Trophoblast cell (in vitro differentiated cells and primary cell): ENCODE measurements at regions not wholly inside any gene's neighbourhood (a gene's known extent, or its start where the extent isn't known, plus 50 kb on each side); places are given as distances from the start of the nearest gene placed in this dataset.
A peak's percentile ranks its signal among the peaks of the same experiment; 100 is the strongest.

ENCODE experiments used
- DNase-seq, 2 donors: peaks; one replicate each; pipeline ENCODE4 v3.0.0-alpha.2; 2016
- H2AFZ ChIP-seq: 2 replicates; pipeline ENCODE4 v1.6.1; 2013; ENCODE audit warnings: low read length, moderate library complexity, mild to moderate bottlenecking; ENCODE audit not compliant: insufficient read depth, poor library complexity
- H2AK5ac ChIP-seq: 2 replicates; pipeline ENCODE4 v1.6.1; 2013; ENCODE audit warnings: mild to moderate bottlenecking, low read length
- H2BK120ac ChIP-seq: 2 replicates; pipeline ENCODE4 v1.6.1; 2013; ENCODE audit warnings: low read length, mild to moderate bottlenecking, moderate library complexity; ENCODE audit not compliant: insufficient read depth, poor library complexity
- H2BK12ac ChIP-seq: 2 replicates; pipeline ENCODE4 v1.6.1; 2013; ENCODE audit warnings: mild to moderate bottlenecking, low read length, moderate library complexity
- H2BK5ac ChIP-seq: 2 replicates; pipeline ENCODE4 v1.6.1; 2013; ENCODE audit warnings: low read length, low read depth, moderate library complexity, mild to moderate bottlenecking; ENCODE audit not compliant: poor library complexity
- H3K14ac ChIP-seq: 2 replicates; pipeline ENCODE4 v1.6.1; 2013; ENCODE audit warnings: mild to moderate bottlenecking, low read length
- H3K18ac ChIP-seq: 2 replicates; pipeline ENCODE4 v1.6.1; 2013; ENCODE audit warnings: mild to moderate bottlenecking, low read length
- H3K23ac ChIP-seq: 2 replicates; pipeline ENCODE4 v1.6.1; 2013; ENCODE audit warnings: low read length
- H3K27ac ChIP-seq: 2 replicates; pipeline ENCODE4 v1.5.1; 2013; ENCODE audit warnings: low read depth, mild to moderate bottlenecking, inconsistent platforms, low read length, moderate library complexity
- H3K27me3 ChIP-seq: 2 replicates; pipeline ENCODE4 v1.6.1; 2013; ENCODE audit warnings: inconsistent platforms, mild to moderate bottlenecking, low read length, moderate library complexity; ENCODE audit not compliant: insufficient read depth
- H3K36me3 ChIP-seq, 2 experiments: 1 replicate in 1 of 2; 2 replicates in 1 of 2; pipeline ENCODE4 v1.6.1; 2013; ENCODE audit warnings: low read length in 2 of 2, mild to moderate bottlenecking in 2 of 2, moderate library complexity in 1 of 2; ENCODE audit not compliant: insufficient read depth in 2 of 2, control insufficient read depth in 1 of 2
- H3K4ac ChIP-seq: 2 replicates; pipeline ENCODE4 v1.6.1; 2013; ENCODE audit warnings: low read depth, mild to moderate bottlenecking, low read length, moderate library complexity
- H3K4me1 ChIP-seq, 2 experiments: 1 replicate in 1 of 2; 2 replicates in 1 of 2; pipeline ENCODE4 v1.6.1; 2013; ENCODE audit warnings: low read length in 2 of 2, mild to moderate bottlenecking in 2 of 2, moderate library complexity in 1 of 2; ENCODE audit not compliant: insufficient read depth in 2 of 2, control insufficient read depth in 1 of 2
- H3K4me2 ChIP-seq: 2 replicates; pipeline ENCODE4 v1.6.1; 2013; ENCODE audit warnings: inconsistent platforms, mild to moderate bottlenecking, low read length, moderate library complexity
- H3K4me3 ChIP-seq: 2 replicates; pipeline ENCODE4 v1.5.1; 2013; ENCODE audit warnings: mild to moderate bottlenecking, low read depth, low read length, inconsistent platforms
- H3K79me1 ChIP-seq: one replicate; pipeline ENCODE4 v1.6.1; 2013; ENCODE audit warnings: low read length
- H3K79me2 ChIP-seq: 2 replicates; pipeline ENCODE4 v1.6.1; 2013; ENCODE audit warnings: low read length, mild to moderate bottlenecking; ENCODE audit not compliant: control insufficient read depth, insufficient read depth, poor library complexity
- H3K9ac ChIP-seq: 2 replicates; pipeline ENCODE4 v1.6.1; 2013; ENCODE audit warnings: mild to moderate bottlenecking, low read length
- H3K9me3 ChIP-seq: 2 replicates; pipeline ENCODE4 v1.6.1; 2013; ENCODE audit warnings: low read depth, mild to moderate bottlenecking, control low read depth, inconsistent platforms, low read length; ENCODE audit not compliant: insufficient read depth
- H4K12ac ChIP-seq: 2 replicates; pipeline ENCODE4 v1.6.1; 2013; ENCODE audit warnings: low read depth, mild to moderate bottlenecking, low read length, moderate library complexity
- H4K8ac ChIP-seq: 2 replicates; pipeline ENCODE4 v1.6.1; 2013; ENCODE audit warnings: low read depth, mild to moderate bottlenecking, low read length, moderate library complexity
- H4K91ac ChIP-seq: one replicate; pipeline ENCODE4 v1.6.1; 2013; ENCODE audit warnings: low read depth, mild to moderate bottlenecking, low read length, moderate library complexity
- WGBS: extraction: QIAGEN DNeasy Blood & Tissue Kit; methylation state at CpG from one replicate; pipeline ENCODE4 v1.1.7; 2013; ENCODE audit warnings: missing lambda C conversion rate; ENCODE audit not compliant: insufficient read length, insufficient coverage; ENCODE audit errors: extremely low coverage; 5-methylcytosine and 5-hydroxymethylcytosine counted together

DNA sequence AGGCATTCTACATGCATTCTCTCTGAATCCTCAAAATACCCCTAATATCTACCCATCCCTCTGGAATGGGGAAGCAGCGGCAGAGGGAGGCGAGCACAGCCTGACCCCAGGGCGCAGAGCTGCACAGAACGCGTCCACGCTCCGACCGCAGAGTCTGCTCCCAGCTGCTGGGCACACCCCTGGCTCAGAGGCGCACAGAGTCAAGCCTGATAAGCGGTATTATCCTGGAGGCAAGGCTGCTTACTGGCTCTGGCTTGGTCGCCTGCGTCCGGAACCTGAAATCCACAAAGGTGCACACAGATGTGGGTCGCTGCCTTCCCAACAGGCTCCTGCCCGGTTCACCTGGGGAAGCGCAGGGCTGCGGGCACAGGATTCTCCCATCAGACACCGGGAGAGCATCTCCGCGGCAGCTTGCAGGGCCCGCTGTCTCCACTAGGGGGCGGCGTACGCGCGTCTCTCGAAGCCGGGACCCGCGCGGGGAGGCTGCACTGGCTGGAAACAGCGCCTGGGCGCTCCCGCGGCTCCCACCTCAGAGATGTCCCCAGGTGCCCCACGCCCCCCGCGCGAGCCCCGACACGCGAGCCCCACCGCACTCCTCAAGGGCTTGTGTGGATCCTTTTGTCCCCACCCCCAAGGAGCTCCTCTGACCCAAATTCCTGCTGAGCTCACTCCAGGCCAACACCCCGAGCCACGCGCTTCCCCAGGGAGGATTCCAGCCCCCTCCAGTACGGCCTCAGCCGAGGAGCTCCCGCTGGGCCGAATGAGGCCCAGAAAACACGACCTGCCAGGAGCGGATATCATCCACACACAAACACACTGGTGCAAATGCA is 120.1 kb upstream of the FZD10 start:
- Histone ChIP-seq H2BK12ac (no peak overlapping the region), H3K79me2 (no peaks in the 10 kb centered on the region), H4K91ac (no peak overlapping the region), H4K12ac (no peak overlapping the region), H3K18ac (no peak overlapping the region), H2BK120ac (no peak overlapping the region), H2BK5ac (no peak overlapping the region), H3K36me3 (no peaks in the 10 kb centered on the region), H2AFZ (no peak overlapping the region), H3K27me3 (no peaks in the 10 kb centered on the region), H3K9ac (no peak overlapping the region), H3K14ac (no peak overlapping the region), H3K4ac (no peak overlapping the region), H3K79me1 (no peaks in the 10 kb centered on the region), H3K9me3 (no peaks in the 10 kb centered on the region), H3K4me2 (no peak overlapping the region), H3K4me1 (no peaks in the 10 kb centered on the region), H3K23ac (no peak overlapping the region), H3K27ac (no peak overlapping the region), H3K4me3 (no peak overlapping the region), H4K8ac (no peak overlapping the region), H2AK5ac (no peak overlapping the region)
- WGBS, result no CpG with 5 or more reads among the region's 52 CpGs
- DNase-seq, result peak; percentile 34 to 53

DNA sequence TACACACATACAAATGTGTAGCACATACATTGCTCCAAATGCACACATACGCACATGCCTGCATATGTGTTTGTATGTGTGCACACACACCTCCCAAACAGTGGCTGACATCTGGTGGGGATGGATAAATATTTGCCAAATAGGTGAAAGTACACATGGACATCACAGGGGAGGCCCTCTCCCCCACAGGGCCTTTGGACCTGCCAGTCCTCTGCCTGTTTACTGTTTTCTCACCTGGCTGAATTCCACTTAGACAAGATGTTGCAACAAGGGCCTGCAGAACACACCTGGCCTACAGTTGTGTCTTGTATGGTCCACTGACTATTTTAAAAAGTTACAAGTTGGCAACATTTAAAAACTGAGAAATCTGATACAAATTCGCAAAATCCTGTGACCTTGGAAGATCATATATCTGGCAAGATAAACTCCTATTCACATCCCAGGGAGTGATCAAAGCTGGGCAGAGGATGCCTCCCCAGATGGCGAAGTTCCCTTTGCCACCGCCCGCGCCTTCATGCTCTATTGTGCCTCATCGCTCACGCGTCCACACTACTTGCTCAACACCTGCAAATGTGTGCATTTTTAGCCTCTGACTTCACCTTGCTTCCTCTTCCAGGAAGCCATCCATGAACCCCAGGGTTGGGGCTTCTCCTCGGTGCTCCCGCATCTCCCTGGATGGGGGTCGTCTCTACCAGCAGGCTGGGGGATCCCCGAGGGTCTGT is 118.4 kb upstream of the FZD10 start:
- H2BK120ac ChIP-seq, result no peak overlapping the region
- H3K9ac ChIP-seq, result no peak overlapping the region
- H3K79me2 ChIP-seq, result no peaks in the 10 kb centered on the region
- H2BK12ac ChIP-seq, result no peak overlapping the region
- H3K4ac ChIP-seq, result no peak overlapping the region
- DNase-seq, result no peak
- no peak overlapping the region for H3K14ac ChIP-seq
- H3K23ac ChIP-seq, result no peak overlapping the region
- no peaks in the 10 kb centered on the region for H3K4me1 ChIP-seq
- no peak overlapping the region for H3K27ac ChIP-seq
- H4K8ac ChIP-seq, result no peak overlapping the region
- no peak overlapping the region for H4K12ac ChIP-seq
- no peaks in the 10 kb centered on the region for H3K79me1 ChIP-seq
- no peak overlapping the region for H4K91ac ChIP-seq
- peaks cover 3% of the 10 kb centered on the region for H3K9me3 ChIP-seq
- H3K18ac ChIP-seq, result no peak overlapping the region
- H2AK5ac ChIP-seq, result no peak overlapping the region
- H3K4me3 ChIP-seq, result no peak overlapping the region
- no peak overlapping the region for H2BK5ac ChIP-seq
- no peaks in the 10 kb centered on the region for H3K27me3 ChIP-seq
- no CpG with 5 or more reads among the region's 13 CpGs for WGBS
- no peak overlapping the region for H2AFZ ChIP-seq
- no peak overlapping the region for H3K4me2 ChIP-seq
- no peaks in the 10 kb centered on the region for H3K36me3 ChIP-seq

DNA sequence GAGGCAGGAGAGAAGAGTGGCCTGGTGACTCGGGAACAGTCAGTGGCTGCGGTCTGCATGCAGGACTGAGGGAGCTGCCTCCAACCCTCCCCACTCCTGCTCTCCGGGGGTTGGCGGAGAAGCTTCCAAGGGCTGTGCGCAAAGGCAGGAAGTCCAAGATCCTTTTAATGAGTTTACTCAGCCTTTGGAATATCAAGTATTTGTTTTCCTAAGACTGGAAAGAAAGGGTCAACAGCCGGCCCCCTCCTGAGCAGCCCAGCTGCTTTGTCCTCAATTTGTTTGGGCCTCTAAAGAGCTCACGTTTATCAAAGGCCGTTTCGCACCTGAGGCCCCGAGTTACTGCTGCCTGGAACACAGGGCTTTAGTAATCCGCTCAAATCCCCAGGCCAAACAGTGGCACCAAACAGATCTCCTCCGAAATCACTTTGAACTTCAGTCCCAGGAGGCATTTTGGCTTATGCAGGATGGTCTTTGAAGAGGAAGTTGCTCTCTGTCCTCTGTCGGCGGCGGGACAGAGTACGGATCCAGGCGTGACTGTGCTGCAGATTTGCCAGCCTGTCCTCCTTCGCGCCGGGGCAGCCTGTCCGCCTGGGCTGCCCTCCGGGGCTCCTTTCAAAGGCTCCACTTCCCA is 117.2 kb upstream of the FZD10 start:
- H2AFZ ChIP-seq, result no peak overlapping the region
- peak overlapping the region; percentile 22 for H3K4me2 ChIP-seq
- H3K79me2 ChIP-seq, result no peaks in the 10 kb centered on the region
- H2BK120ac ChIP-seq, result no peak overlapping the region
- H3K79me1 ChIP-seq, result no peaks in the 10 kb centered on the region
- H3K4me1 ChIP-seq, result no peaks in the 10 kb centered on the region
- H4K91ac ChIP-seq, result no peak overlapping the region
- H3K9me3 ChIP-seq, result peaks cover 3% of the 10 kb centered on the region
- no peaks in the 10 kb centered on the region for H3K27me3 ChIP-seq
- no peak overlapping the region for H2BK5ac ChIP-seq
- no peak for DNase-seq
- H4K12ac ChIP-seq, result no peak overlapping the region
- no CpG with 5 or more reads among the region's 22 CpGs for WGBS
- no peak overlapping the region for H3K4ac ChIP-seq
- H3K36me3 ChIP-seq, result no peaks in the 10 kb centered on the region
- H3K14ac ChIP-seq, result no peak overlapping the region
- no peak overlapping the region for H3K4me3 ChIP-seq
- H3K23ac ChIP-seq, result no peak overlapping the region
- no peak overlapping the region for H4K8ac ChIP-seq
- H2BK12ac ChIP-seq, result no peak overlapping the region
- no peak overlapping the region for H3K27ac ChIP-seq
- H3K18ac ChIP-seq, result no peak overlapping the region
- no peak overlapping the region for H3K9ac ChIP-seq
- H2AK5ac ChIP-seq, result no peak overlapping the region

DNA sequence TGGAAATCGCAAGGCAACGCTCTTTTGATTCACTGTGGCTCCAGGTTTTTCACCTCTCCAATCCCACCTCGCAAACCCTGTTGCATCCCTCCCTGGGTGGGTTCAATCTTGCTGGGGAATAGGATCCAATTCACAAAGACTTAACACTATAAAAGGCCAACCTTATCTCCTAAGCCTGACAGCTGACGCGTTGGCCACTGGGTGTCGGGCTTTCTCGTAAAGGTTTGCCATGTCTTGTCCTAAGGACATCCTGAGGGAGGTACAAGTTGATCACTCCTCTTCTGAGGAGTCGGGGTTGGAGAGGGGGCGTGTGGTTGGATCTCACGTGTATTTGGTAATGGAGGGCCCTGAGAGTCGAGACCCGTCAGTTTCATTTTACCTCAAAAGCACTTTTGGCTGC is 112.6 kb upstream of the FZD10 start:
- WGBS, result no CpG with 5 or more reads among the region's 12 CpGs

More for the DNA sequence above, 112.6 kb upstream of the FZD10 start:
- Histone ChIP-seq H3K27ac (no peak overlapping the region), H3K14ac (no peak overlapping the region), H3K4ac (no peak overlapping the region), H4K8ac (no peak overlapping the region), H3K79me2 (no peaks in the 10 kb centered on the region), H3K4me3 (no peak overlapping the region), H4K12ac (no peak overlapping the region), H3K27me3 (no peaks in the 10 kb centered on the region), H3K18ac (no peak overlapping the region), H3K9me3 (peaks cover 7% of the 10 kb centered on the region), H3K4me1 (no peaks in the 10 kb centered on the region), H3K9ac (no peak overlapping the region), H2BK120ac (no peak overlapping the region), H3K79me1 (no peaks in the 10 kb centered on the region), H3K36me3 (peaks cover 0 to under 1% of the 10 kb centered on the region in 2 experiments), H2AK5ac (no peak overlapping the region), H3K4me2 (no peak overlapping the region), H2BK5ac (no peak overlapping the region), H3K23ac (no peak overlapping the region), H2AFZ (no peak overlapping the region), H4K91ac (no peak overlapping the region), H2BK12ac (no peak overlapping the region)
- DNase-seq, result peak in 1 of 2 donors; percentile 31
